Muscle of arm (tissue), 1 donor: ENCODE measurements at regions not wholly inside any gene's neighbourhood (a gene's known extent, or its start where the extent isn't known, plus 50 kb on each side); places are given as distances from the start of the nearest gene placed in this dataset.

Source experiments
- DNase-seq: peaks from one replicate; pipeline ENCODE4 v3.0.0-alpha.2; 2013

DNA sequence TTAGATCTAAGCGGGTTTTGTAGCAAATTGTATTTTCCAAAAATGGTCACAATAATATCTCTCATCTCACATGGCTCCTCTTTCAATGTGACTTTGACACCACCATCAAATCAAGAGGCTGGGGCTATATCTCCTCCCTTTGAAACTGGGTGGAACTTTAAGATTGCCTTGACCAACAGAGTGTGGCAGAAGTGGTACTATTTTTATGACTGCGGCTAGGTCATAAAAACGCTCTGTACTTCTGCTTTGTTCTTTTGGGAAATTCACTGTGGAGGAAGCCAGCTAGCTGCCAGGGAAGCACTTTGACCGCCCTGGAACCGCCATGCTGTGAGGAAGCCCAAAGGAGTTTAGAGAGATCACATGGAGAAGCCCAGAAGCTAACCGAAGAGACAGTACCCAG, 50.7 kb upstream of the ACOT11 start:
- no peak for DNase-seq

DNA sequence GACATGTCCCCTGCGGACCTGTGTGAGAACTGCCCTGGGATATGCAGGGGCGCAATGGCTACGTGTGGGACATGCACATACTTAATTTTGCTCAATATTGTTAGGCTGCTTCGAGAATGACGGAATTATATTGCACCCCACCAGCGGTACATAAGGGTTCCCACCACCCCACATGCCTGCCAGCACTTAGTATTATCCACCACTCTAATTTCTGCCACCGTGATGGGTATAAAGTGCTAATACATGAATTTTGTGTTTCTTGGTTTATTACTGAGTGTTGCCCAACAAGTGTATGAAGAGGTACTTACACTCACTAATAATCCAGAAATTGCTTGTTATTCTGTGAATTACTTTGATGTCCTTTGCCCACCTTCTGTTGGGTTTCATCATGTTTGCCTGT, 52.1 kb upstream of the ACOT11 start:
- no peak for DNase-seq

DNA sequence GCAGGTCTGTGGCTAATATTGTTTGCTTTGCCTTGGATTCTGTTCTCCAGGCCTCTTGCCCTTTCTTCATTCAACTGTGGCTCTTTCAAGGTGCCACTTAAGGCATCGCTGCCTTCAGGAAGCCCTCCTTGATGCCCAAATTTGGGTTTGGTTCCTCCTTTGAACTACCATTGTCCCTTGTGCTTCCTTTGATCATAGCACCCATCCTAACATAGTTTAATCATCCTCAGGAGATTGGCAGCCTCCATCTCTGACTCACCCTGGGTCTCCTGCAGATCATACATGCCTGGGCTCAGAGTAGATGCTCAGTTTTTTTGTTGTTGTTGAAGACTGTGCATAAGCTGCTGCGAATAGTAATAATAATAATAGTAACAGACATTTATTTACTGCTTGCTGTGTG, 54.4 kb upstream of the ACOT11 start:
- DNase-seq, result no peak

DNA sequence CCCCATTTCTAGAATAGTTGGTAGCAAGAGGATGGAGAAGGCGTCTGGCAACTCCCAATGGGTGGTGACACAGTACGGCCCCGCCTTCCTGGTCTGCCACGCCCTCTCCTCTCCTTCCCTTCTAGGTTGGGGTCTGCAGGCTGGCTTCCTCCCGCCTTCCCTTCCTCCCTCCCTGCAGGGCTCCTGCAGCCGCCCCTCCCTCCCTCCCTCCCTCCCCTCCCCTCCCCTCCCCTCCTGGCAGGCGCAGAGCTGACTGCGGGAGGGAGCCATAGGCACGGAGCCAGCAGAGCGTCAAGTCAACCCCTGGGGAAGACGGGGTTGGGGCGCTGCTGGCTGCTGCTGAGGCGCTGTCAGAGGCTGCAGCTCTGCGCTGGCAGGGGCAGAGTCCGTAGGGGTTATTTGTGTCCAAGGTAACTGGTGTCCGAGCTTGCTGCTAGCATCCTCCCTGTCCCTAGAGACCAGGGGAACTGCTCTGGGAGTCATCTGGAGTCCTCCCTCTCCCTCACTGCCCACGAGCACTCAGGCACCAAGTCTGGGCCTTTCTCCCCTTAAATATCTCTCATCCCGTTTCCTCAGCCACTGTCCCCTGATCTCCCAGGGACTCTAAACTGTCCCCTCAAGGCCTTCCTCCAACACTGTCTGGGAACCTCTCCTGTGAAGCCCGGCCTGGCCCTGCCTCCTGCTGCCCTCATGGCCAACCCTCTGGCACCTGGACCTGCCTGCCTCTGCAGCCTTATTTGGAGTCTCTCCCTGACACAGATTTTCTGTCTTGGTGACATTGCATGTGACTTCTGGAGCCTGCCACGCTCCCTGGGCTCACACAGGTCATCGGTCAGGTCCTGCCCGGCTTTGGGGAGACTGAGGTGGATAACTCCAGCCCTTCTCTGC, 57.4 kb upstream of the ACOT11 start:
- DNase-seq, result no peak

DNA sequence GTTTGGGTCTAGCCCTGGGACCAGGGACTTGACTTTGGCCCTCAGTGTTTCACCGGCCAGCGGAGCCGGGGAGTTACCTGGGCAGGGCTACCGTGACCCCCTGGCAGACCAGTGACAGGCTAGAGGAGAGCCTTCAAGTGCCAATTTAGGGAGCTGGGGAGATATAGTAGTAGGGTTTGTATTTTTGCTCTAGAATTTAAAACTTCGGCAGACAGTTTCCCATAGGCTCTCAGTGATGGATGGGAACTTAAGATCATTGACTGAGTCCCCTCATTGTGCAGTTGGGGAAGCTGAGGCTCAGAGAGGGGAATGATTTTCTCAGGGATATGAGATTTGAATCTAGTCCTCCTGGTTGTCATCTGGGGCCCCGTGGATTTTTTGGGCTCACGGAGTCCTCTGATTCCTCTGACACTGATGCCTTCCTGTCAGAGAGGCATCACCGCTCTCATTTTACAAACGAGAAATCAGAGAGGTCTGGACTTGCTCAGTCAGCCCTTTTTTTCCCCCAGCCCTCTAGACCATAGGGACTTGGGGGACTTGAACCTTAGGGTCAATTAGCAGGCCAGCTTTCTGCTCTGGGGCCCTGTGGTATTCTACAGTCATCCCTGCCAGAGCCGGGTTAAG, 58.3 kb upstream of the ACOT11 start:
- no peak for DNase-seq

DNA sequence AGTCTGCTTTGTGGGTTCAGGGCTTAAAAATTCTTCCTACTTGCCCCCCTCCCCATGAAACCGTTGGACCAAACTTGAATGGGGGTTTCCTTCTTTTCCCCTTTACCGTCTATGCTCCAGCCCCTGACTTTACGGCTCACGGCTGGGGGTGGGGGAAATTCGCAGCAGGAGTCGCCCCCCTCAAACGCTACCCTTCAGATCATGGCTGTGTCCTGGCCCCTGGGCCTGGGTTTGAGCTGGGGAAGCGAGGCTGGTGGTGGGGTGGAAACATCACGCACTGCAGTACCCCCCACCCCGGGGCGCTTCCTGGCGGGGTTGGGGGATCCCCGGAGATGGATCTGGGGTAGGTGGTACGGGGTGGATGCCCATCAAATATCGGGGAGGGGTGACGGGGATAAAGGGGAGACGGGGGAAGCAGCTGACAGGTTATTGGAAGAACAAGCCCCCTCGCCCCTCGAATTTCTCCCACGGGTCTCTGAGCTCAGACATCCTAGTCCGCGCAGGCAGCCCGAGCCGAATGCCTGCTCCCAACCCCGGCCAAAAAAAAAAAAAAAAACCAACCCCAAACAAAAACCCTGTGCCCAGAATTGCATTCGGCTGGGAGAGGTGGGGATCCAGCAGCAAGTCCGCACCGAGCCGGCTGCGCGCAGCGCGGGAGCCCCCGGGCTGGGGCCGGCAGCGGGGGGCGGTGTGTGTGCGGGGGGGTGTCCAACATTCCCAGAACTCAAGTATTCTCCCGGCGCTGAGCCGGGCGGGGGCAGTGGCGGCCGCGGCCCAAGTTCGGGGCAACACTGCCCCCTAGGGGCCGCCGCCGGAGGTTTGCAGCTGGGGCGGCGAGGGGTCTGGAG, 59.0 kb upstream of the ACOT11 start:
- DNase-seq, result peak; percentile 87

DNA sequence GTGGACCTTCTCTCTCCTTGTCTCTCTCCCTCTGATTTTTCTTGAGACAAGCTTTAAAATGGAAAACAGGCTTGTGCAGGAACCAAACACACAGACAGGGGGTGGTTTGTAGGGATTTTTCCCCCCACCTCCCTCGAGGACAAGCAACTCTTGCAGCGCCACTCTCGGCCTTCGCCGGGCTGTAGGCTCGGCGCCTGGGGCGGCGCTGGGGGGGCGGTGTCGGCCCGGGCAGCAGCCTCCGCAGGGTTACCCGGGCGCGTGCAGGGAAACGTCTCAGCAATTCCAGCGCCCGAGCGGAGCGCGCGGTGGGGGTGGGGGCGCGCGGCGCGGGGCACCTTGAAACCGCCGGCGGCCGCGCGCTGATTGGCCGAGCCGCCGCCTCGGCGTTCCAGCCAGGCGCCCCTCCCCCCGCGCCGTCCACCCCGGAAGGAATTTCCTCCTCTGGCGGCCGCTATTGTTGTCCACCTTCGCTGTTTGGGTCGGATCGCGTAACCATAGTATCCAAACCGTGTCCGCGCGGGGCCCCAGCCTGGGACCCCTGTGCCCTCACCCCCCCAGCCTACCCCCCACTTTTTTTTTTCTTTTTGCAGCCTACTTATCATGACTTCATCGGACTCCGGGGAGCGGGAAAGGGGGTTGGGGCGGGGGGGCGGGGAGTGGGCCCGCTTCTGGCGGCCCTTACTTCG, 59.8 kb upstream of the ACOT11 start:
- DNase-seq, result peak; percentile 92

DNA sequence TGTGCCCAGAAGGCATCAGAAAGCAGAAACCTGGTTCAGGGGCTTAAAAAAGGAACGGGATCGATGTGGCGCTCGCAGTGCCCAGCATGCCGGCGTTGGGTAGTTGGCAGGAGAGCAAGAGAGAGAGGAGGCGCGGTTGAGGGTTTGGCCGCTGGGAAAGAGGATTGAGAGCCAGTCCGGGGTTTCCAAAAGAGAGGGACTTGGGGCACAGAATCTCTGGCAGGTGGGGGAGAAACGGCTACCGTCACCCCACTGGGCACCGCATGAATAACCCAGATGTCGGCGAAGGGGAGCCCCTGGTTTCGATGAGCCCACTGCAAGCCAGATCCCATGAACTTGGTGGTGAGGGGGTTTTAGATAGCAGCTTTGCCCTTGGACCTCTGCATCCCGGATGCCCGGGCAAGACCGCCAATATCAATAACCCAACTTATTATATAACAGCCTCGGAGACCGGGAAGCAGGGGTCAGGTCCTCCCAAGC, 60.4 kb upstream of the ACOT11 start:
- no peak for DNase-seq

DNA sequence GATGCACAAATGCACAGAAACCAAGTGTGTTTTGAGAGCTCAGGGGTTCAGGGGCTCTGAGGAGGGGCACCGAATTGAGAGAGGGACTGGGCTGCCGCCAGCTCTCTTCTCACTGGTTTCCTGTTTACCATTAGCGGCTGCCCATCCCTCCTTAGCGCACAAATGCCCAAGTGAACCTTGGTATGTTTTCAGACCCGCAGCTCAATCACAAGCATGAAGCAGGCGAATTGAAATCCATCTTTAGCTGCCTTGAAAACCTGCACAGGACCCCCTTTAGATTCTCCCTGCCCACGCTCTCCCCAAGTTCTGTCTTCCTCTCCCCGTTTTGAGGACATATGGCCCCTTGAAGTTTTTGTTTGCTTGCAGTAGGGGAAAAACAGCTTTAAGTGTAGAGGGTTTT, 61.1 kb upstream of the ACOT11 start:
- no peak for DNase-seq

DNA sequence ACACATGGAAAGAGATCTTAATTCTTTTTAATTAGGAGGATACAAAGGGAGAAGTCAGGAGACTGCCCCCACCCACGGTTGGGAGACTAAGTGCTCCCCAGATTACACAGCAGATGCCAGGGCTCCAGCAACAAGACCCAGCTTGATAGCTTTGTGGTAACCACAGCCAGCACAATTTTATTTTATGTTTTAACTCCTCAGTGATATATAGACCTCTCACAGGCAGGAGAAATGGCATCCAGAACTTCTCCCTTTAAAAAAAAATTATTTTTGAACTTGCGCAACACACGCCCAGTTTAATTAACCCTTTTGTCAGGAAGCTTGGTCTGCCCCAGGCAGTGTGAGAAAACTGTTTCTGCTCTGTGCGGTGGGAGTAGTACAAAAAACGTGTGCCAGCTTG, 62.6 kb upstream of the ACOT11 start:
- DNase-seq, result no peak

DNA sequence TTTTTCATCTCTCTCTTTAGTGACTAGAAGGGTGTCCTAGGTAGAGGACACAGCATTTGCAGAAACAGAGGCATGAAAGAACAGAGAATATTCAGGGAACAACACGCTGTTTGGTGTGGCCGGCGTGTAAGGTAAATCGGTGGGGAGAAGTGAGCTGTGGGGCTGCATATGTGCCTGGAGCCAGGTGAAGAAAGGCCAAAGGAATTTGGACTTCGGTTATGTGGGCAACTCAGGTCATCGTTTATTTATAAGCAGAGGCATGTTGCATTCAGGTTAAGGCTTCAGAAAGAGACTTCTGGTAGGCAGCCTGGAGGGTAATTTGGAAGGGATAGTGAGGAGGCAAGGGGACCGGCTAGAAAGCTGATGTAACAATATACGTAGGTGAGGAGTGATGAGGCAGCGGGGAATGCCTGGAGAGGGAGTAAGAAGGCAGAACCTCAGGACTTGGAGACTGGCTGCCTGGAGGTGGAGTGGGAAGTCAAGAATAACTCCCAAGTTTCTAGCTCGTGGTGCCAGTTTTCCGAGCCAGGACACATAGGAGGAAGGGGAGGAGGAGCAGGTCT, 64.1 kb upstream of the ACOT11 start:
- no peak for DNase-seq

DNA sequence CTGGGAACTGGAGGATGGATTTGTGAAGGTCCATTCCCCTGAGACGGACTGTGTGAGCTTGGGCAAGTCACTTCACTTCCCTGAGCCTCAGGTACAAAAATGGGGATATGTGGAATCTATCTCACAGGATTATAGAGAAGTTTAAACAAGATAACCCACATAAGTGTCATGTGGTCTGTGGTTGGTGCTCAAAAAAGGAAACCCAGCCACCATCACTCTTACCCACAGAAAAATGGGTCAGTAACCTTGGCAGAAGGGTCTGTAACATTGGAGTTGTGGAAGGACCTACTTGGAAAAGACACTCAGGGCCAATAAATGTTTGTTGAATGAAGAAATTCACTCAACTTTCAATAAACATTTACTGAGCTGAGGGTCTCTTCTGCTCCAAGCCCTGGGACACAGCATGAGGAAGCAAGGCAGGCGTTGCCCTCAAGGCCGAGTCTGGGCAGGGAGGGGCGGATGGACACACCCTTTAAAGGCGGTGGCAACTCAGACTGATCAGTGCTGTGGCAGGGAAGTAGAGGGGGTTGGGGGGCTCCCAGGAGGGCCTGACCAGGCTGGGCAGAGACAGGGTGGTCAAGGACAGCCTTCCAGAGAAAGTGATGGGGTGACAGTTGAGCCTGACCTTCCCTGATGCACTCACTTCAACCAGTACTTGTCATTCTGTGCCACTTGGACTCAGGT, 66.7 kb upstream of the ACOT11 start:
- no peak for DNase-seq

DNA sequence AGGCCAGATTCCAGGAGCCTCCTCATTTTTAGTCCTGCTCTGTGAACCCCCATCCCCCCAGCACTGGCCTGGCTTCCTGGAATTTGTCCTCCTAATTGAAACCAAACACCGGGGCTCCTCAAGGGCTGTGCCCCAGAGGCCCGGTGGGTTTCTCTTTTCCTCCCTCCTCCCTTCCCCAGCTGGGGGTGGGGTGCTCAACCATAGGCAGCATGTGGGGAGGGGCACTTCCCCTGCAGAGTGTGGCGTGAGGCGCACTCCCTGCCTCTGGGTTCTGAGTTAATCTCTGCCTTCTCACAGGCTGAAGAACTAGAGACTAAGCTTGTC, 67.5 kb upstream of the ACOT11 start:
- no peak for DNase-seq

DNA sequence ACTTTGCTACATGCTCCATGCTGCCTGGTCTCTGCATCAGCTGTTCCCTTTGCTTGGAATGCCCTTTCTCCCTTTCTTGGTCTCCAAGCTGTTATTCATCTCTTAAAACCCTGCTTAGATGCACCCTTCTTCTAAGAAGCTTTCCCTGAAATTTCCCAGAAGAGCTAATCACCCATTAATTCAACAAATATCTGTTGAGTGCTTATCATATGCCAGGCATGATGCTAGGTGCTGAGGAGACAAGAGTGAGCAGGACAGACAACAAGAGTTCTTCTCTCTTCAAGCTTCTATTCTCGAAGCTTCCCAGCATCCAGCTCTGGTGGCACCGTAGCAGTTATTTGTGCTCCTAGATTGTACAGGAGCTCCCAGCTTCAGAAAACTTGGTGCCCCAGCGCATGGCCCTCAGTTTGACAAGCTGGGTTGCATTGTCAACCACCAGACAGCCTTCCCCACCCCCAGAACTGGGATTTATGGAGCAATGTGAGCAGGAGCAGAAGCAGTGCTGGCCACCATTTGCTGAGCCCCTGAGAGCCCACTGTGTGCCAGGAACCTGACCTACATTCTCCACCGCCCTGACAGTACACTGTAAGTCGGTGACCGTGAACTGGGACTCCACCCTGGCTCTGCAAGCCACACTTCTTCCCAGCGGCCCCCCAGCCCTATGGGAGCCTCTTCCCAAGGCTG, 68.0 kb upstream of the ACOT11 start:
- DNase-seq, result no peak

DNA sequence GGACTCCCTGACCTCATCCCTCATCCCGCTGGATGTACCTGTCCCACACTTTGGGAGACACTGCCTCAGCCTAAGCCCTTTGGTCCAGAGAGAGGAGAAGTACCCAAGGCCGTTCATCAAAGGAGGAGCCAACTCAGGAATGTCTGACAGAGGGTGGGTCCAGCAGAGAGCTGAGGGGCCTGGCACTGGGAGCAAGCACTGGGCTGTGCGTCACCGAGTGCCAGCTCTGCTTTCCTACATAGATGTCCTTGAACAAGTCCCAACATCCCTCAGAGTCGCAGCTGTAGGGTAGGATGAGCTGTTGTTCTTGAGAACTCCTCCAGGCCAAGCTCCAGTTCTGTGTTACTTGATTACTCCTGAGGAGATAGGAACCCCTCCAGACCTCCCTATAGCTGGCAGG, 68.8 kb upstream of the ACOT11 start:
- DNase-seq, result no peak

DNA sequence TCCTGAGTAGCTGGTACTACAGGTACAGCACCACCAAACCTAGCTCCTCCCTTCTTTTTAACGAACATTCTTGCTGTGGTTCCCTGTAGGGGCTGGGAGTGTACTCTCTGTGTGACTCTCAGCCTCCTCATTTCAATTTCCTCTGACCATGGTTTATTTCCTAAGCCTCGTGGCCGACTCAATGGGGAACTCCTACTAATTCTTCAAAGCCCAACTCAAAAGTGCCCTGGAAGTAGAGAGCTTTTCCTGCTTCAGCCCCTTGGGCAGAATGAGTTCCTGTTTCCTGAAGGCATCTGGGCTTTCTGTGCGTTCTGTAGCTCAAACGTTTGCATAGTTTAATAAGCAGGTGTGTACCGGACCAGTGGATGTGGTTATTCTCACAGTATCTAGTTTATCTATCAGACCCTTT, 70.9 kb upstream of the ACOT11 start:
- DNase-seq, result no peak

DNA sequence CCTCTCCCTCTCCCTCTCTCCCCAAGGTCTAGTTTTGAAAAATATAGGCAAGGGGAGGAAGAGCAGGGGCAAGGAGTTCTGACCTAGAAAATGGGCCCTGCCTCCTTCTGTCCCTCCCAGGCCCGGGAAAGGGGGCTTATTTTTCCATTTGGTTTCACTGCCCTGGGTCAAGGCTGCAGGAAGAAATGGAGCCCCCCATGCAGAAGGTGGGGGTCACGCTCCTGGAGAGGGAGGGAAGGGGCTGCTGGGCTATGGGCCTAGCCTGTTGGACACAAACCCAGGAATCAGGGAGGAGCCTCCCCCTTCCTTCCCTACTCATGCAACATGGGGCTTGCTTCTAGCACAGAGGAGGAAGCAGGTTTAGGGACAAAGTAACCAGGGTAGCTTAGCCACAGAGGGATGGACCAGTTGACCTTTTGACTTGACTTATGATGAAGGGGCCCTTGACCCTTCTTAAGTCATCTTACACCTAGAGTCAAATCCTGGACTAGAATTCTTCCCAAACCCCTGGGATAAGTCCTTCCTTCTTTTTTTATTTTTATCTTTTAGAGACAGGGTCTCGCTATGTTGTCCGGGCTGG, 70.4 kb upstream of the SSBP3 start:
- DNase-seq, result no peak

DNA sequence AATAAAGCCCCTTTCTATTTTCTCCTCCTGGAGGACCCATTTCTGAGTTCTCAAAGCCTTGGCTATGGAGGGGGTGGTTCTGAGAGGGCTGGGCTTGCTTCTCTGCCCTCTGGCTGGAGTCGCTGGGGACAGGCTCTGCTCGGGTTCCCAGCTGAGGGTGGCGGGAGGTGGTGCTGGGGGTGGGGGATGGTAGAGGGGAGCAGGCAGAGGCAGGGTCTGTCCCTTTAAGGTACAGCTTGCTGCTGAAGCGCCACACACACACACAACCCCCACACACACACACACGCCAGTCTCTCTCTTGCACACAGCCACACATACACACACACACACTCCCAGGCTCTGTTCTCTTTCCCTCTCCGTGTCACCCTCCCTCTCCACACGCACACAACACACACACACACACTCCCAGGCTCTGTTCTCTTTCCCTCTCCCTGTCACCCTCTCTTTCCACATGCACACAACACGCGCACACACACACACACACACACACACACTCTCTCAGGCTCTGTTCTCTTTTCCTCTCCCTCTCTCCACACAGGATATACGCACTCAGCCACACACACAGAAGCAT, 69.8 kb upstream of the SSBP3 start:
- peak; percentile 70 for DNase-seq

DNA sequence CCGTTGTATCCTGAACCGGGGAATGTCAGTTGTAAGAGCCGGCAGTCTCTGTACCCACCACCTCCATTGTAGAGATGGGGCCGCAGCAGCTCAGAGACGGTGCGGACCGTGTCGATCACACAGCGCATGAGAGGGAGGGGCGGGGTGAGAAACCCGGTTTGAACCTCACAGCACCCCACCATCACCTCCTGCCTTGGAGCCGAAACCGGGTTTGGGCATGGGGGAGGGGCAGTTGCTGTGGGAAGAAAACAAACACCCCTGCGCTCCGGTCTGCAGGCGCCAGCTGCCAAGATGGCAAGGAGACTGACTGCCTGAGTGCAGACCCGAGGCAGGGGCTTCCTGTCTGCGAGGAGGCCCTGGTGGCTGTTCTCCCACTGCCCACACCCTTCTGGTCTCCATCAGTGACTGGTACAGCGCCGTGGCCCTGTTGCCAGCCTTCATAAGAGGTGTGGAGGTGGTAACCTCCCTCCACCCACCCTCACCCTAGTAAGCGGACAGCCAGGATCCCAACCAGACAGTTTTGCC, 69.2 kb upstream of the SSBP3 start:
- no peak for DNase-seq
